ENCODE measurements at regions not wholly inside any gene's neighbourhood (a gene's known extent, or its start where the extent isn't known, plus 50 kb on each side); places are given as distances from the start of the nearest gene placed in this dataset.

- intact Hi-C loops (cut with micrococcal nuclease; ENCODE audit: unreplicated experiment) = no loop called here
- no peak overlapping the region for H3K4me3 Mint-ChIP-seq (ENCODE audit: unreplicated experiment)
- H3K27ac Mint-ChIP-seq (ENCODE audit: unreplicated experiment) = no peak overlapping the region
- H3K4me1 ChIP-seq = 0 out of 2 replicates have a peak, but pooled peaks cover 9% of the 10 kb centered on the region
- BruUV-seq (replicated peaks) = no TSS peak
- H3K9me3 Mint-ChIP-seq (ENCODE audit: unreplicated experiment) = no peaks in the 10 kb centered on the region
- CTCF ChIA-PET = no interaction called here
- no peaks in the 10 kb centered on the region for H3K4me1 Mint-ChIP-seq (ENCODE audit: low read depth, unreplicated experiment)
- H3K36me3 ChIP-seq (ENCODE audit: control insufficient read depth, insufficient read depth, low read length) = no peaks in the 10 kb centered on the region
- no peak for DNase-seq
- POLR2A ChIA-PET = interaction anchor here (0.6 kb wide), 1 partner anchor 47 kb away, joined by 3 read pairs; no protein-coding TSS in a partner anchor
- H3K27me3 ChIP-seq (replicated peaks; ENCODE audit: control insufficient read depth, insufficient read depth, low read length) = no peaks in the 10 kb centered on the region
- H3K4me3 ChIP-seq (ENCODE audit: low read depth, low read length) = no peak overlapping the region
- no peak for TF ChIP-seq CTCF (IDR thresholded peaks at IDR 0.05; ENCODE audit: insufficient read depth in 1 of 2, low read depth in 1 of 2, low read length in 1 of 2, severe bottlenecking in 1 of 2, unreplicated experiment in 1 of 2)
- H3K9me3 ChIP-seq = no peaks in the 10 kb centered on the region
- H3K27me3 Mint-ChIP-seq (ENCODE audit: insufficient read depth, unreplicated experiment) = no peaks in the 10 kb centered on the region
- no peaks in the 10 kb centered on the region for H3K36me3 Mint-ChIP-seq (ENCODE audit: insufficient read depth, unreplicated experiment)
These were observed 119.2 kb upstream of the PMFBP1 start for GRCh38 chr16:72291121-72291520.

DNA sequence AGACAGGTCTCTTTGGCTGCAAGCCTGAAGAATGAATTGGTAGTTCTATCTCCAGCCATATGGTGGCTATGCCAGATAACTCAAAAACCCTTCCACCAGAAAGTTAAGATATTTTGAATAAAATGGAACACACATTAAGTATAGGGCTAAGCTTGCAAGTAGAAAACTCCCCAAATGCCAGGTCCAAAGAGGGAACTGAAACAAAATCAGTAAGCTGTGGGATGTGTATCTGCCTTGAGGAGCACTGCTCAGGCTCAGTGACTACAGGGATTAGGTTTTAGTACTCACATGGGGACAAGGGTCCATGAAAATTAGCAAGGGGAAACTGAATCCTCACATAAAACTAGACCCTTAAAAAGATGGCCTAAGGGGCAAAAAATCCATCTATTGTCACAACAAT is 115.7 kb upstream of the PMFBP1 start:
- Histone ChIP-seq H3K36me3 (ENCODE audit: control insufficient read depth, insufficient read depth, low read length) (no peaks in the 10 kb centered on the region), H3K4me1 (0 out of 2 replicates have a peak, but pooled peaks cover 9% of the 10 kb centered on the region), H3K9me3 (no peaks in the 10 kb centered on the region), H3K4me3 (ENCODE audit: low read depth, low read length) (no peak overlapping the region), H3K27me3 (replicated peaks; ENCODE audit: control insufficient read depth, insufficient read depth, low read length) (no peaks in the 10 kb centered on the region)
- no peak for DNase-seq
- intact Hi-C loops (cut with micrococcal nuclease; ENCODE audit: unreplicated experiment) = no loop called here
- no peak for TF ChIP-seq CTCF (IDR thresholded peaks at IDR 0.05; ENCODE audit: insufficient read depth in 1 of 2, low read depth in 1 of 2, low read length in 1 of 2, severe bottlenecking in 1 of 2, unreplicated experiment in 1 of 2)
- ChIA-PET CTCF (no interaction called here), POLR2A (no interaction called here)
- no peaks in the 10 kb centered on the region for H3K36me3 Mint-ChIP-seq (ENCODE audit: insufficient read depth, unreplicated experiment)
- no peak overlapping the region for H3K4me3 Mint-ChIP-seq (ENCODE audit: unreplicated experiment)
- H3K4me1 Mint-ChIP-seq (ENCODE audit: low read depth, unreplicated experiment) = no peaks in the 10 kb centered on the region
- no peaks in the 10 kb centered on the region for H3K27me3 Mint-ChIP-seq (ENCODE audit: insufficient read depth, unreplicated experiment)
- H3K9me3 Mint-ChIP-seq (ENCODE audit: unreplicated experiment) = no peaks in the 10 kb centered on the region
- H3K27ac Mint-ChIP-seq (ENCODE audit: unreplicated experiment) = no peak overlapping the region
- BruUV-seq (replicated peaks) = no TSS peak

DNA sequence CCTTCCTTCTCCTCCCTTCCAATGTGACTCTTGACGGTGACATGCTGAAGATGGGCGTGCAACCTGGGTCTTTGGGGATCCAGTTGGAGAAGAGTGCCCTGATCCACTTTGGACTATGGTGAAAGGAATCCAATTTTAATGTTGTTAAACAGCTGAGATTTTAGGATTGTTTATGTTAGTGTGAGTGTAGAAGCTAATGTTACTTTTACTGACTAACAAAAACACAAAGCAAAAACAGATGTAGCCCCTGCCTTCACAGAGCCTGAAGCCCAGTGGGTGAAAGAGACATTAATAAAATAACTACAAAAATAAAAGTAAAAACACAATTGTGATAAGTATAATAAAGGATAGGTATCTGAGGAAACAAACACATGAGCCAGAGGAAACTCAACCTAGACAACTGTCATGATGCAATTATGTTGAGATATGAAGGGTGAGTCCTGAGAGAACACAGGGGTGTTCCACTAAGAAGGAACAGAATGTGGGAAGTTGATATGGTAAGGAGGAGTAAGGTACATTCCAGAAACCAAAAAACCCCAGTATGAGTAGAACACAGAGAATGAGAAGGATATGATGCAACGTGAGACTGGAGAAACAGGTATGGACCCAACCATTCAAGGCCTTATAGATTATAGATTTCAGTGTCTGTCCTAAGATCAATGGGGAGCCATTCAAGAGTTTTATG is 115.1 kb upstream of the PMFBP1 start:
- no peaks in the 10 kb centered on the region for H3K27me3 Mint-ChIP-seq (ENCODE audit: insufficient read depth, unreplicated experiment)
- no peaks in the 10 kb centered on the region for H3K36me3 Mint-ChIP-seq (ENCODE audit: insufficient read depth, unreplicated experiment)
- Histone ChIP-seq H3K9me3 (no peaks in the 10 kb centered on the region), H3K4me3 (ENCODE audit: low read depth, low read length) (no peak overlapping the region), H3K4me1 (0 out of 2 replicates have a peak, but pooled peaks cover 9% of the 10 kb centered on the region), H3K36me3 (ENCODE audit: control insufficient read depth, insufficient read depth, low read length) (no peaks in the 10 kb centered on the region), H3K27me3 (replicated peaks; ENCODE audit: control insufficient read depth, insufficient read depth, low read length) (no peaks in the 10 kb centered on the region)
- ChIA-PET POLR2A (no interaction called here), CTCF (no interaction called here)
- no peak overlapping the region for H3K4me3 Mint-ChIP-seq (ENCODE audit: unreplicated experiment)
- intact Hi-C loops (cut with micrococcal nuclease; ENCODE audit: unreplicated experiment) = no loop called here
- no peaks in the 10 kb centered on the region for H3K4me1 Mint-ChIP-seq (ENCODE audit: low read depth, unreplicated experiment)
- no peak overlapping the region for H3K27ac Mint-ChIP-seq (ENCODE audit: unreplicated experiment)
- no peak for DNase-seq
- no peaks in the 10 kb centered on the region for H3K9me3 Mint-ChIP-seq (ENCODE audit: unreplicated experiment)
- TF ChIP-seq CTCF (IDR thresholded peaks at IDR 0.05; ENCODE audit: insufficient read depth in 1 of 2, low read depth in 1 of 2, low read length in 1 of 2, severe bottlenecking in 1 of 2, unreplicated experiment in 1 of 2) = no peak
- BruUV-seq (replicated peaks) = no TSS peak
